Mesothelial cell of epicardium (in vitro differentiated cells): ENCODE measurements at regions not wholly inside any gene's neighbourhood (a gene's known extent, or its start where the extent isn't known, plus 50 kb on each side); places are given as distances from the start of the nearest gene placed in this dataset.

Experiments used
- DNase-seq, 2 experiments: peaks; one replicate each; pipeline ENCODE4 v3.0.0; 2021; ENCODE audit warnings: low spot score in 2 of 2; ENCODE audit not compliant: unreplicated experiment in 2 of 2
- H3K27ac Mint-ChIP-seq: 2 replicates; pipeline ENCODE4 v1.8.0; 2021; ENCODE audit warnings: mixed read lengths
- H3K27me3 Mint-ChIP-seq: 2 replicates; pipeline ENCODE4 v1.8.0; 2021; ENCODE audit warnings: low read depth, mixed read lengths
- H3K36me3 Mint-ChIP-seq: 2 replicates; pipeline ENCODE4 v1.8.0; 2021; ENCODE audit warnings: mixed read lengths
- H3K4me1 Mint-ChIP-seq: 2 replicates; pipeline ENCODE4 v1.8.0; 2021; ENCODE audit warnings: mixed read lengths
- H3K4me3 Mint-ChIP-seq: 2 replicates; pipeline ENCODE4 v1.8.0; 2021; ENCODE audit warnings: mild to moderate bottlenecking, moderate library complexity, mixed read lengths
- H3K9me3 Mint-ChIP-seq: 2 replicates; pipeline ENCODE4 v1.8.0; 2021; ENCODE audit warnings: mixed read lengths
- CTCF ChIP-seq: fragments of 200-600 bp; sonication (generic); IDR thresholded peaks from one replicate; pipeline ENCODE4 v1.5.0; 2021; ENCODE audit warnings: antibody characterized with exemption; ENCODE audit not compliant: unreplicated experiment

GRCh38 chr6:51432481-51432880 lies 613.8 kb downstream of the TFAP2B start:
- no peak for TF ChIP-seq CTCF
- Mint-ChIP-seq H3K4me3 (no peak overlapping the region), H3K9me3 (no peaks in the 10 kb centered on the region), H3K4me1 (no peaks in the 10 kb centered on the region), H3K36me3 (no peaks in the 10 kb centered on the region), H3K27me3 (no peaks in the 10 kb centered on the region), H3K27ac (no peak overlapping the region)
- no peak for DNase-seq

GRCh38 chr6:51450248-51450957 lies 631.7 kb downstream of the TFAP2B start:
- H3K27me3 Mint-ChIP-seq, result no peaks in the 10 kb centered on the region
- DNase-seq, result no peak
- H3K27ac Mint-ChIP-seq, result no peak overlapping the region
- H3K4me1 Mint-ChIP-seq, result no peaks in the 10 kb centered on the region
- H3K36me3 Mint-ChIP-seq, result no peaks in the 10 kb centered on the region
- H3K4me3 Mint-ChIP-seq, result no peak overlapping the region
- no peaks in the 10 kb centered on the region for H3K9me3 Mint-ChIP-seq
- no peak for TF ChIP-seq CTCF

DNA sequence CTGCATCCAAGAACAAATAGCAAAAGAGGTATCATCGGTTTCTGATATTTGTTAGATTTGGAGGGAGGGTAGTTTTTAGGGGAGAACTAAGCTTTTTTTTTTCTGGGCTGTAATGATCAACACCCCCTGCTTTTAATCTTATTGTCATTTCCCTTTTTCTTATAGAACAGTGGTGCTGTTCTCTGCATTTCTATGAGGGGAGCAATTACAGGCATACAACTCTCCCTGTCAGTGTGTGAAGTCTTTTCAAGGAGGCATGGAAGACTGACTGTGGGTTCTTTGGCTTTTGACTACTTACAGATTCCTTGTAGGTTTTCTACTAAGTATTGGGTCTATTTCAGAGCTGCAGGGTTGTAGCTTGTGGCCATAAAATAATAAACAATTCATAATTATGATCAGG lies 632.3 kb downstream of the TFAP2B start:
- Mint-ChIP-seq H3K9me3 (no peaks in the 10 kb centered on the region), H3K4me3 (no peak overlapping the region), H3K4me1 (no peaks in the 10 kb centered on the region), H3K27ac (no peak overlapping the region), H3K27me3 (no peaks in the 10 kb centered on the region), H3K36me3 (no peaks in the 10 kb centered on the region)
- TF ChIP-seq CTCF, result no peak
- no peak for DNase-seq

DNA sequence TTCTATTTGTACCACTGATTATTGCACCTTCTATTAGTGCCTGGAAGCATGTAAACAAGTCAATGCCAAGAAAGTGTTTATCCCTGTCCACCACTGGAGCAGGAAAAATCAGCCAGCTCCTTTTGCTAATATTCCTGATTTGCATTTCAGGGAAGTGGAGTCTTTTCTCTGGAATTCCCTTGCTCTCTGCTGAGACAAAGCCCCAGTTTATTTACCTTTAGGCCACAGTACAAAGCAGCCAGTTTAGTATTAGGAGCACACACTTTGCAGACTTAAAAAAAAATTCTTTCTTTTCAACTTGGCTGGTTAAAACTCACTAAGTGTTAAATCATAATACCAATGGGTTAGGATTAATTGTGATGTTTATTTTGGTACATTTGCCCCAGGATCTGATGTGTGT lies 631.1 kb downstream of the PKHD1 start:
- TF ChIP-seq CTCF, result no peak
- Mint-ChIP-seq H3K27ac (no peak overlapping the region), H3K36me3 (no peaks in the 10 kb centered on the region), H3K27me3 (no peaks in the 10 kb centered on the region), H3K9me3 (no peaks in the 10 kb centered on the region), H3K4me3 (no peak overlapping the region), H3K4me1 (peaks cover 9% of the 10 kb centered on the region)
- DNase-seq, result no peak

GRCh38 chr6:51459958-51460357 lies 627.5 kb downstream of the PKHD1 start:
- Mint-ChIP-seq H3K27ac (no peak overlapping the region), H3K4me1 (peaks cover 27% of the 10 kb centered on the region), H3K4me3 (no peak overlapping the region), H3K9me3 (no peaks in the 10 kb centered on the region), H3K27me3 (no peaks in the 10 kb centered on the region), H3K36me3 (no peaks in the 10 kb centered on the region)
- no peak for DNase-seq
- no peak for TF ChIP-seq CTCF

DNA sequence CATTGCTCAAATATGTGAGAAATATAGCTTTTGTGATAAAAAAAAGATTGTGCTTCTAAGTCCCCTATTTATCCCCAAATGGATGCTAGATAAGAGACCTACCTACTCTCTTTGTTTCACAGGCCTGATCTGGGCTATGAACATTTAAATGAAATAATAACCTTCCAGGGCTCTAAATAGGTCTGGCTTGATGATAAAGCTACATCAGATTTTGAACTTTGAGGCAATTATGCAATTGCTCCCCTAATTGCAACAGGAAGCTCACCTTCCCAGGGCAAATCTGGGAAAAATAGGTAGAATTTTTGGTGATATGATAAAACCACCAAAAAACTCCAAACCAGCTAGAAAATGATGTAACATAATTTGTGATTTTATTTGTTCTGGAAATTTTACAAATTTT lies 624.5 kb downstream of the PKHD1 start:
- TF ChIP-seq CTCF, result no peak

More for the DNA sequence above, 624.5 kb downstream of the PKHD1 start:
- H3K4me3 Mint-ChIP-seq, result no peak overlapping the region
- peaks cover 40% of the 10 kb centered on the region for H3K4me1 Mint-ChIP-seq
- H3K27me3 Mint-ChIP-seq, result no peaks in the 10 kb centered on the region
- DNase-seq, result no peak
- H3K36me3 Mint-ChIP-seq, result no peaks in the 10 kb centered on the region
- H3K9me3 Mint-ChIP-seq, result no peaks in the 10 kb centered on the region
- H3K27ac Mint-ChIP-seq, result no peak overlapping the region
